Suprapubic skin (tissue), 4 donors: ENCODE measurements at regions not wholly inside any gene's neighbourhood (a gene's known extent, or its start where the extent isn't known, plus 50 kb on each side); places are given as distances from the start of the nearest gene placed in this dataset.

Source experiments
- CTCF ChIP-seq, 2 donors: fragments of 200-600 bp in 1 of 2; fragments of 450-650 bp in 1 of 2; sonication (generic) in 1 of 2; IDR thresholded peaks; one replicate each; pipeline ENCODE4 v1.5.1; 2016 to 2019; ENCODE audit warnings: antibody characterized with exemption in 2 of 2, mild to moderate bottlenecking in 1 of 2, moderate library complexity in 1 of 2
- EP300 ChIP-seq: sonication (generic); formaldehyde crosslinking; IDR thresholded peaks from one replicate; pipeline ENCODE4 v1.6.1; 2017; ENCODE audit warnings: antibody characterized with exemption
- POLR2A ChIP-seq, 2 donors: fragments of 450-650 bp; IDR thresholded peaks; one replicate each; pipeline ENCODE4 v1.6.1; 2017; ENCODE audit warnings: antibody characterized with exemption in 2 of 2, mild to moderate bottlenecking in 2 of 2, moderate library complexity in 2 of 2
- POLR2AphosphoS5 ChIP-seq, 3 donors: sonication (generic); formaldehyde crosslinking; IDR thresholded peaks; one replicate each; pipeline ENCODE4 v1.6.1; 2017; ENCODE audit warnings: antibody characterized with exemption in 3 of 3

DNA sequence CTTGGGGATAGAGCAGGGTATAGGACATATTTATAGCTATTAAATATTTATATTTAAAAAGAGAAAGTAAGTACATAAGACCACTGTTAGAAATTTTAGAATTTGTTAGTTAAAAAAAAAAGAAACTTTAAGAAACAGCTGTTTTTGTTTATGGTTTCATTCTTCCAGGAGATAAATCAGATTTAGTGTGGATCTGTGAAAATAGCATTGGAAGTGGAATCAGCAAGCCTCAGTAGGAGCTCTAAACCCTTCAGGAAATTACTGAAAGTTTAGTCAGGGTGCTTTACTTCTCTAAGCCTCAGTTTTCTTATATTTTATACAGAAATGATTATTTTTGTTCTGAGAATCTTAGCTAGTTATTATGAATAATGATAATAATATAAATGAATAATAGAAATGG, 316.0 kb upstream of the NOVA1 start:
- TF ChIP-seq CTCF (IDR thresholded peaks at IDR 0.05) (no peak), POLR2A (IDR thresholded peaks at IDR 0.05) (no peak), POLR2AphosphoS5 (IDR thresholded peaks at IDR 0.05) (no peak), EP300 (no peak)
